T-helper 1 cell treated with Interleukin-12 subunit alpha and Interleukin-12 subunit beta and Interleukin-4 antibody, amounts not matched to agents 30 μg/mL and 1 μg/mL, for 36 hours (primary cell): ENCODE measurements at regions not wholly inside any gene's neighbourhood (a gene's known extent, or its start where the extent isn't known, plus 50 kb on each side); places are given as distances from the start of the nearest gene placed in this dataset.

Experiments
- H3K27ac Mint-ChIP-seq: one replicate; pipeline ENCODE4 v1.8.0; 2021; ENCODE audit warnings: mild to moderate bottlenecking, mixed read lengths
- H3K27me3 Mint-ChIP-seq: one replicate; pipeline ENCODE4 v1.8.0; 2021; ENCODE audit warnings: low read depth, mixed read lengths
- H3K36me3 Mint-ChIP-seq: one replicate; pipeline ENCODE4 v1.8.0; 2021; ENCODE audit warnings: low read depth, mixed read lengths
- H3K4me1 Mint-ChIP-seq: one replicate; pipeline ENCODE4 v1.8.0; 2021; ENCODE audit warnings: low read depth, mixed read lengths
- H3K4me3 Mint-ChIP-seq: one replicate; pipeline ENCODE4 v1.8.0; 2021; ENCODE audit warnings: mild to moderate bottlenecking, moderate library complexity, mixed read lengths
- H3K9me3 Mint-ChIP-seq: one replicate; pipeline ENCODE4 v1.8.0; 2021; ENCODE audit warnings: mixed read lengths

DNA sequence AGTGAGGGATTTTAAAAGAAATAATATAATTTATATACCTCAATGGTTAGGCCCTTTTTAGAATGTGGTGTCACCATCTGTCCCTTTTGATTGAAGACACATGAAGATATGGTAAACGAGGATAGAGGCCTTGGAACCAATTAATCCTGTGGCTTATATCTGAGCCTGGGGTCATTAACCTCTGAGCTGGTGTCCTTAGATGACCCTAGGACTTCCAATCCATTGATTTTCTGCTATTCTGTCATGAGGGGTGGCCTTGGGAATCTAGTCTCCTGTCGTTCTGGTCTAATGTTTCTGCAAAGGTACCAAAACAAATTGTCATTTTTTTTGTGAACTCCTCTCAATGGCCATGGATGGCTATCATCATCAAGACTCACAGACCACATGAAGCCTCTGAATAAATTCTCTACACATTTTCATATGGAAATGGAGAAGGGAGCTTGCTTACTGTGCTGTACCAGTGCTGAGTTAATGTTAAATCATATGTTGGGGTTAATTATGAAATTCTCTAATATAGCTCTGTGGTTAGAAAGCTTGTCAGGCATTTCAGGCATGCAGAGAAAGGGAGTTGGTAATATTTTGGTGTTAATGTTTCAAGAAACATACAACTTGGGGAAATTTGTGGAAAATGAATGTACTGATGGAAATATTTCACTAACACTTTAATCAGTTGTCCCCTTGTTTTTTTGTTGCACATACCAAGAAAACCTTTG lies 204.2 kb upstream of the IL15 start:
- Mint-ChIP-seq H3K27ac (no peak overlapping the region), H3K9me3 (no peaks in the 10 kb centered on the region), H3K36me3 (no peaks in the 10 kb centered on the region), H3K4me1 (no peaks in the 10 kb centered on the region), H3K4me3 (no peak overlapping the region), H3K27me3 (no peaks in the 10 kb centered on the region)

DNA sequence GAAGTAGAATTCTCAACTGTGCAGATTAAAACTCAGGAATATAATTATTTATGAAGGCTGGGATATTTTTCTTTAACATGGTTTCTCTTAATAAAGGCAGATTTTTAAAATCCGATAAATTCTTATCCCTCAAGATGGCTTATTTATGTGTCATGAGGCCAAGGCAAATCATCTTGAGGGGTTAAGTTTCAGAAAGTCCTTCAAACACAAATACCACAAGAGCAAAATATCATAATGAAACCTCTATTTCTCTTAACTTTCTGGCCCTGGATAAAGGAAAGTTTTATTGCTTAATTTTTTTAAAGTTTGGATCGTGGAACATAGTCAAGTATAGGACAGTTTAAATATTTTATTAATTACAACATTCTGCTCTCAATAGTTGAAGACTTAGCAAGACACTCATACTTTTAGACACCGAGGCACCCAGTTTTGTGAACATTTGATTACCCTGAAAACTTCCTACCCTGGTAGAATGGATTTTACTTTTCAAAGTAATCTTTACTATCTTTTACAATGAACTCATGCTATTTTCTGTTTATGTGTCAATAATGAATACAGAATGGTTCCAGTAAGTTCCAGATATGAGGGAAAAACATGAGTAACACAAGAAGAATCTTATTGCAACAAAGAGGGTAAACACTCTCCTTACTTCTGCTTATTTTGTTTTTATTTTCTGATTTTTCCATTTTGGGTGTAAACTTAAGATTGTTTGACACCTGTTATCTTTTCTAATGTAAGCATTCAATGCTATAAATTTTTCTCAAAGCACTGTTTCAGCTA lies 200.7 kb upstream of the IL15 start:
- no peaks in the 10 kb centered on the region for H3K36me3 Mint-ChIP-seq
- no peak overlapping the region for H3K27ac Mint-ChIP-seq
- H3K27me3 Mint-ChIP-seq = no peaks in the 10 kb centered on the region
- H3K4me1 Mint-ChIP-seq = no peaks in the 10 kb centered on the region
- H3K9me3 Mint-ChIP-seq = no peaks in the 10 kb centered on the region
- no peak overlapping the region for H3K4me3 Mint-ChIP-seq

DNA sequence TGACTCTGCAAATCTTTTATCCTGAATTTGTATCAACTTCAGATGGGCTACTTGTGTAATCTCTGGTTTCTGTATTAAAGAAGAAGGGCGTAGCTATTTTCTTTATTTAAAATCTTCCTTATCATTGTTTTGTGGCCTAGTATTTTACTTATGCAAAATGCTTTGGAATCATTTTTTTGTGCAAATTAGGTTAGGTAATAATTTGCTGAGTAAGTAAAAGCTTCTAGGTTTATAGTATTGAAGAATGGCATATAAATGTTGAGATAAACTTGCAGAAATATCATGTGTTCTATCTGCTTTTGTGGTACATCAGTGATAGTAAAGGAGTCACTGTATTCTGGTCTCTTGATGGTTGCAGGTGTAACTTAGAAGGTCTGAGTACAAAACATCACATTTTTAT lies 197.2 kb upstream of the IL15 start:
- H3K4me3 Mint-ChIP-seq = no peak overlapping the region
- no peak overlapping the region for H3K27ac Mint-ChIP-seq
- no peaks in the 10 kb centered on the region for H3K4me1 Mint-ChIP-seq
- H3K9me3 Mint-ChIP-seq = no peaks in the 10 kb centered on the region
- no peaks in the 10 kb centered on the region for H3K27me3 Mint-ChIP-seq
- no peaks in the 10 kb centered on the region for H3K36me3 Mint-ChIP-seq

DNA sequence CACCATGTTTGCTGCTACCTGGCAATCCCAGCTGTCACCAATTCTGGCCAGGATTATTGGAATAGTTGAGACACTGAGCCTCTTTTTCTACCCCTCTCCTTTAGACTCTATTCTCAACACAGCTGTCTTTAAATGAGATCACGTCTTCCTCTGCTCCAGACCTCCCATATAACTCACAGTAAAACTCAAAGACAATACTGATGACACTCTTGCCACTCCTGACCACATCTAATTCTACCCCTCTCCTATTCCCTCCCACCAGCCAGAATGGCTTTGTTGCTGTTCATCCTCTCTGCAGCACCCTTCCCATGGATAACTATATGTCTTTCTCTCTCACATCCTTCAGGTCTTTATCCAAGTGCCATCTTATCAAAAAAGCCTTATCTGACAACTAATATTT lies 188.6 kb upstream of the IL15 start:
- no peak overlapping the region for H3K4me3 Mint-ChIP-seq
- H3K4me1 Mint-ChIP-seq = no peaks in the 10 kb centered on the region
- H3K27ac Mint-ChIP-seq = no peak overlapping the region
- H3K9me3 Mint-ChIP-seq = no peaks in the 10 kb centered on the region
- H3K36me3 Mint-ChIP-seq = no peaks in the 10 kb centered on the region
- H3K27me3 Mint-ChIP-seq = no peaks in the 10 kb centered on the region

DNA sequence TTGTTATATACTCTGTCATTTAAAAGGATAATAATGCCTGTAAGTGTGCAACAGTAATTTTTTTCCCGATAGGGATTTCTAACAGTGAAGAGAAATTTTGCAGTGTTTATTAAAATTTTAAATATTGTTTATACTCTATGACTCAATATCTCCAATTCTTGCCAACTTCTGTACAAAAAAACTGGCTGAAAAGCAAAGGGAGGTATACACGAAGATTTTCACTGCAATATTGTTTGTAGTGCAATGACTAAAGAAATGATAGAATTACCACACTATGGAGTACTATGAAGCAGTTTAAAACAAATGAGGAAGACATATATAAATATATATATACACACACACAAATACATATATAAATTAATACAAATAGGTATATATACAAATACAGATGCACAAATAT lies 187.9 kb upstream of the IL15 start:
- H3K27ac Mint-ChIP-seq = no peak overlapping the region
- H3K4me1 Mint-ChIP-seq = no peaks in the 10 kb centered on the region
- H3K9me3 Mint-ChIP-seq = no peaks in the 10 kb centered on the region
- H3K27me3 Mint-ChIP-seq = no peaks in the 10 kb centered on the region
- H3K36me3 Mint-ChIP-seq = no peaks in the 10 kb centered on the region
- H3K4me3 Mint-ChIP-seq = no peak overlapping the region

DNA sequence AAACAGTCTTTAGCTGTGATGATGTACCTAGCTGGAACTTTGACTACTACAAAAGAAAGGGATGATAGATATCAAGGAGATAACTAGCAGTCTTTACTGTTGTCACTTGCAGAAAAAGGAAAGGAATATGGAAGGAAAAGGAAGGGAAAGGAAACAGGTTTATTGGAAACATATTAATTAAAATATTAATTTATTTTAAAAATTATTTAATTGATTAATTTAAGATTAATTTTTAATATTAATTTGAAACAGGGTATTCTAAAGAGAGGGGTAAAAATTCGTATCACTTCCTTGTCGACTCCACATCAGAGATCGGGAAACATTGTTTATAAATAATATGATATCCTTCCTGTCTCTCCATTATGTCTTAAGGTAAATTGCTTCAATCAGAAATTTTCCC lies 186.5 kb upstream of the IL15 start:
- Mint-ChIP-seq H3K36me3 (no peaks in the 10 kb centered on the region), H3K4me1 (no peaks in the 10 kb centered on the region), H3K27me3 (no peaks in the 10 kb centered on the region), H3K4me3 (no peak overlapping the region), H3K27ac (no peak overlapping the region), H3K9me3 (no peaks in the 10 kb centered on the region)

DNA sequence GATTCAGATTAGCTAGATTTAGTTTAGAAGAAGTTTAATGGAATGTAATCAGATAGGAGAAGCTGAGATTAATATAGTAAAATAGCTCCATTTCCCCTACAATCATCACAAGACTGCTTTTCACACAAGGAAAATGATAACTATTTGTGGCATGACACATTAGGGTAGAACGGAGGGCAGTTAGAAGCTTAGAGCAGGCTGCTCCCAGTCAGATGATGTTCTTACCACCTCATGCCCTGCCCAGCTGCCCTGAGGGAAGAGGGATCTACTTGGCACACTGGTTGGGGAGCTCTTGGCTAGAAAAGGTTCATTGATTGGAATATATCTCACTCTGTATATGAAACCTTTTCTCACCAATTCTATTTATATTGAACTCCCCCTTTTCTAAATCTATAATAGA lies 180.7 kb upstream of the IL15 start:
- Mint-ChIP-seq H3K4me3 (no peak overlapping the region), H3K27me3 (no peaks in the 10 kb centered on the region), H3K27ac (no peak overlapping the region), H3K9me3 (no peaks in the 10 kb centered on the region), H3K4me1 (no peaks in the 10 kb centered on the region), H3K36me3 (no peaks in the 10 kb centered on the region)

DNA sequence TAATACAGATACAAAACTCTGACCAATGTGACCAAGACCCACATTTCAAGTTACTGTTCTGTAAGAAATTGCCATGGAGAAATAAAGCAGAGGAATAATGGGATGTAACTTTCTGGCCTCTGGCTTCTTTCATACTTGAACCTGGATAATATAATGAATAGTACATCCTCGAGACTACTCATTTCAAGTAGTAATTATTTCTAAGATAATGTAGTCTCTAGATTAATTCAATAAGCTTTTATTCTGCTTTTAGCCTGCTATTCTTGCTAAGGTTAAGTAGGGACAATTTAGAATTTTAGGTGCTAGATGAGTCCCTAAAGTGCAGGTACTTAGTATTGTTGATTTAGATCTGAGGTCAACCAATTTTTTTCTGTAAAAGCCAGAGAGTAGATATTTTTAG lies 178.7 kb upstream of the IL15 start:
- H3K36me3 Mint-ChIP-seq = no peaks in the 10 kb centered on the region
- no peak overlapping the region for H3K27ac Mint-ChIP-seq
- no peaks in the 10 kb centered on the region for H3K27me3 Mint-ChIP-seq
- no peaks in the 10 kb centered on the region for H3K9me3 Mint-ChIP-seq
- H3K4me3 Mint-ChIP-seq = no peak overlapping the region
- no peaks in the 10 kb centered on the region for H3K4me1 Mint-ChIP-seq

DNA sequence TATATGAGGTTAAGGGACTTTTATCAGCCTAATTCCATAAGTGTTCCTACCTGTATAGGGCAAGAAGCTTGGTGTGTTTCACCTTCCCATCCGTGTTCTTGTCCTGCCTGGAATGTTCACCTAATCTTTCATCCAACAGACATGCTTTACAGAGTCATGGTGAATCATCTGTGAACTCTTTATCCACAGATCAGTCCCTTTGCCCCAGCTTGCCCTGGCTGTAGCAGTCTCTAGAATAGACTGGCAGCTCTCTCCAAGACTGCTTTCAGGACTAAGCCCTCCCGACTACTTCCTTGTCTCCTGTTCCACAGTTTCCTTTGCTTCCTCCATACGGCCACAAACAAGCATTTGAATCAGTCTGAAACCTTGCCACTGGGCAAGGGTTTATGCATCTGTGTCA lies 177.9 kb upstream of the IL15 start:
- Mint-ChIP-seq H3K4me3 (no peak overlapping the region), H3K27ac (no peak overlapping the region), H3K4me1 (no peaks in the 10 kb centered on the region), H3K36me3 (no peaks in the 10 kb centered on the region), H3K9me3 (no peaks in the 10 kb centered on the region), H3K27me3 (no peaks in the 10 kb centered on the region)

DNA sequence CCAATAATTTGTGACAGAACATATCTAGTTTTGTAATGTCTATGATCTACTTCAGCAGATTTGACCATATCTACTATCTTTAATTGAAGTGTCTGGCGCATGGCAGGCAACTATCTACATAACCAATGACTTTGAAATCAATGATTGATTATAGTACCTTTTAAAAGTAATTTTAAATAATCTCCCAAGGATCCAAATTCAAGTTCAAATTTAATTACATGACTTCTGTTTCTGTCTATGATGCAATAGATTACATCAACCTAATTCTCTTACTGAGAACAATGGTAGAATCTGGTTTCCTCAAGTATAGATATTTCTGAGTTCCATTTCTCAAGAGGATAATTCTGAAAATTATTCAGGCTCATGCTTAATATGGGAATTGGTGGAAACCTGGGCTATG lies 177.4 kb upstream of the IL15 start:
- no peaks in the 10 kb centered on the region for H3K4me1 Mint-ChIP-seq
- no peaks in the 10 kb centered on the region for H3K36me3 Mint-ChIP-seq
- no peaks in the 10 kb centered on the region for H3K9me3 Mint-ChIP-seq
- no peak overlapping the region for H3K27ac Mint-ChIP-seq
- no peak overlapping the region for H3K4me3 Mint-ChIP-seq
- no peaks in the 10 kb centered on the region for H3K27me3 Mint-ChIP-seq

DNA sequence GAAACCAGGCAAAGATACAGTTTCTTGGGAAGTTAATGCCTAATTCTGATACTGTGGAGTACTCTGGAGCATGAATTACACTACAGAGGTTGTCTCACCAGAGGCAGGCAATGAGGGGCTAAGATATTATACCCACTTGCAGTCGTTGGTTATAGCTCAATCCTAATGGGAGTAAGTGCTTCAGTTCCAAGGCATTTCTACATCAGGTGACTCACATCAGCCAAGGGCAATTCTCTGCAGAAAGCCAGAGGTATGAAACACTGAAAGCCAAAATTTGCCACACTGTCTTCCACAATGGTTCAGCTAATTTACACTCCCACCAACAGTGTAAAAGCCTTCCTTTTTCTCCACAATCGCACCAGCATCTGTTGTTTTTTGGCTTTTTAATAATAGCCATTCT lies 174.0 kb upstream of the IL15 start:
- Mint-ChIP-seq H3K9me3 (no peaks in the 10 kb centered on the region), H3K4me1 (no peaks in the 10 kb centered on the region), H3K27me3 (no peaks in the 10 kb centered on the region), H3K27ac (no peak overlapping the region), H3K36me3 (no peaks in the 10 kb centered on the region), H3K4me3 (no peak overlapping the region)

DNA sequence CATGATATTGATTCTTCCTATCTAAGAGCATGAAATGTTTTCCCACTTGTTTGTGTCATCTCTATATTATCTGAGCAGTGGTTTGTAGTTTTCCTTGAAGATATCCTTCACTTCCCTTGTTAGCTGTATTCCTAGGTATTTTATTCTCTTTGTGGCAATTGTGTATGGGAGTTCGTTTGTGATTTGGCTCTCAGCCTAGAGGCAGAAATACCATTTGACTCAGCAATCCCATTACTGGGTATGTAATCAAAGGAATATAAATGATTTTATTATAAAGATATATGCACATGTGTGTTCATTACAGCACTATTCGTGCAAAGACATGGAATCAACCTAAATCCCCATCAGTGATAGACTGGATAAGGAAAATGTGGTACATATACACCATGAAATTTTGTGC lies 172.7 kb upstream of the IL15 start:
- Mint-ChIP-seq H3K36me3 (no peaks in the 10 kb centered on the region), H3K4me3 (no peak overlapping the region), H3K27me3 (no peaks in the 10 kb centered on the region), H3K4me1 (no peaks in the 10 kb centered on the region), H3K9me3 (no peaks in the 10 kb centered on the region), H3K27ac (no peak overlapping the region)

DNA sequence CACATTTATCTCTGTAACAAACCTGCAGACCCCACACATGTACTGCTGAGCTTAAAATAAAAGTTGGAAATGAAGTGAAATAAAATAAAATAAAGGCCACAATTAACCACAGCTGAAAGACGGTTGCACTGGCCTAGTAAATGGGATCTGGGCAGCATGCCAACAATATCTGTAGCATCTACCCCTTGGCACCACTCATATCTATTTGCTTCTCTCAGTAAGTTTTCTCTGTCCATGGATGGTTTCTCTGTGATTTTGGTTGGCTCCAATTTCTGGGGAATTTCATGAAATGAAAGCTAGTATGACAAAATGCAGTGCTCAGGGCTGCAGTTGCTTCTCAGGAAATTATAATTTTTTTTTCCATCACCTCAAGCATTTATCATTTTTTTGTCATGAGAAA lies 172.0 kb upstream of the IL15 start:
- Mint-ChIP-seq H3K27ac (no peak overlapping the region), H3K9me3 (no peaks in the 10 kb centered on the region), H3K36me3 (no peaks in the 10 kb centered on the region), H3K27me3 (no peaks in the 10 kb centered on the region), H3K4me3 (no peak overlapping the region), H3K4me1 (no peaks in the 10 kb centered on the region)

DNA sequence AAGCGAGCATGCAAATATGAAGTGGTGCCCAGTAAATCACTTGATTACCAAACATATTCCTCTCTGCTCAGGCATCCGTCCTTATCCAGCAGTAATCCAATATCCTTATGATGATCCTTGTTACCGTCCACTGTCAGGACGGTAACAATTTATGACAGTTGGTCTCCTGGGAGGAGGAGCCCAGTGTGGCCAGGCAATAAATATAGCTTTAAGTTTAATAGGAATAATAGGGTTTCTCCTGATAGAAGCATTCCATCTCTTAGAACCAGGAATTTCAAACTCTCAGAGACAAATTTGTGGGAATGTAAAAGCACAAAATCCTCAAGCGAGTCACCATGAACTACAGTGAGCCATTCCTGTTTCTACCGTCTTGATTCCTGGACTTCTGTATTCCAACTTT lies 171.2 kb upstream of the IL15 start:
- Mint-ChIP-seq H3K27me3 (no peaks in the 10 kb centered on the region), H3K4me1 (no peaks in the 10 kb centered on the region), H3K27ac (no peak overlapping the region), H3K4me3 (no peak overlapping the region), H3K9me3 (no peaks in the 10 kb centered on the region), H3K36me3 (no peaks in the 10 kb centered on the region)

DNA sequence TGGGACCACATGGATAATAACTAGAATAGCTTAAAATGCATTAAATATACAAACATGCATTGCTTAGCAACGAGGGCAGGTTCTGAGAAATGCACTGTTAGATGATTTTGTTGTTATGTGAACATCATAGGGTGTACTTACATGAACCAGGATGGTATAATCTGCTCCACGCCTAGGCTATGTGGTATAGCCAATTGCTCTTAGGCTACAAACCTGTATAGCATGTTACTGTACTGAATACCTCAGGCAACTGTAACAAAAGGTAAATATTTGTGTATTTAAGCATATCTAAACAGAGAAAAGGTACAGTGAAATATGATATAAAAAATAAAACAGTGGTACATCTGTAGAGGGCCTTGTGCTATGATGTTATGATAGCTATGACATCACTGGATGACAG lies 169.2 kb upstream of the IL15 start:
- Mint-ChIP-seq H3K27ac (no peak overlapping the region), H3K36me3 (no peaks in the 10 kb centered on the region), H3K9me3 (no peaks in the 10 kb centered on the region), H3K4me3 (no peak overlapping the region), H3K4me1 (no peaks in the 10 kb centered on the region), H3K27me3 (no peaks in the 10 kb centered on the region)
